Stimulated activated memory B cell treated with anti-CD40 and anti-IgM and Interleukin-4, amounts not matched to agents 10 μg/mL and 1 μg/mL and 100 μg/mL, for 72 hours (primary cell): ENCODE measurements at regions not wholly inside any gene's neighbourhood (a gene's known extent, or its start where the extent isn't known, plus 50 kb on each side); places are given as distances from the start of the nearest gene placed in this dataset.
"Not testable (repeated sequence)": the region's sequence is repeated elsewhere in the genome, so short reads cannot be mapped to it uniquely, and the experiment has no call there.

Source experiments
- ATAC-seq: fragments of 150-1000 bp; cut with Tn5 transposase; 2 replicates; pipeline ENCODE4 v1.10.0; 2021
- H3K27ac Mint-ChIP-seq: one replicate; pipeline ENCODE4 v1.8.0; 2022; ENCODE audit warnings: mild to moderate bottlenecking, mixed read lengths
- H3K27me3 Mint-ChIP-seq: one replicate; pipeline ENCODE4 v1.8.0; 2022; ENCODE audit warnings: mixed read lengths
- H3K36me3 Mint-ChIP-seq: one replicate; pipeline ENCODE4 v1.8.0; 2022; ENCODE audit warnings: mixed read lengths
- H3K4me1 Mint-ChIP-seq: one replicate; pipeline ENCODE4 v1.8.0; 2022; ENCODE audit warnings: mixed read lengths
- H3K4me3 Mint-ChIP-seq: one replicate; pipeline ENCODE4 v1.8.0; 2022; ENCODE audit warnings: mild to moderate bottlenecking, moderate library complexity, mixed read lengths
- H3K9me3 Mint-ChIP-seq: one replicate; pipeline ENCODE4 v1.8.0; 2022; ENCODE audit warnings: mixed read lengths

GRCh38 chr3:148477375-148477774, 220.3 kb upstream of the AGTR1 start:
- Mint-ChIP-seq H3K27ac (no peak overlapping the region), H3K4me1 (no peaks in the 10 kb centered on the region), H3K9me3 (no peaks in the 10 kb centered on the region), H3K36me3 (no peaks in the 10 kb centered on the region), H3K4me3 (no peak overlapping the region), H3K27me3 (no peaks in the 10 kb centered on the region)
- ATAC-seq, result no peak

GRCh38 chr3:148493631-148494030, 204.1 kb upstream of the AGTR1 start:
- Mint-ChIP-seq H3K27ac (no peak overlapping the region), H3K9me3 (peaks cover 6% of the 10 kb centered on the region), H3K4me1 (no peaks in the 10 kb centered on the region)

GRCh38 chr3:148494451-148494850, 203.3 kb upstream of the AGTR1 start:
- Mint-ChIP-seq H3K9me3 (peaks cover 4% of the 10 kb centered on the region), H3K4me3 (no peak overlapping the region), H3K36me3 (no peaks in the 10 kb centered on the region), H3K4me1 (no peaks in the 10 kb centered on the region), H3K27ac (no peak overlapping the region), H3K27me3 (no peaks in the 10 kb centered on the region)
- ATAC-seq, result no peak

More at GRCh38 chr3:148493631-148494030, 204.1 kb upstream of the AGTR1 start:
- Mint-ChIP-seq H3K27me3 (no peaks in the 10 kb centered on the region), H3K36me3 (no peaks in the 10 kb centered on the region), H3K4me3 (no peak overlapping the region)
- ATAC-seq, result no peak

GRCh38 chr3:148500881-148501280, 196.8 kb upstream of the AGTR1 start:
- Mint-ChIP-seq H3K9me3 (peaks cover 3% of the 10 kb centered on the region), H3K36me3 (no peaks in the 10 kb centered on the region), H3K4me1 (no peaks in the 10 kb centered on the region), H3K27ac (no peak overlapping the region), H3K27me3 (no peaks in the 10 kb centered on the region), H3K4me3 (no peak overlapping the region)
- no peak for ATAC-seq

GRCh38 chr3:148510116-148510515, 187.6 kb upstream of the AGTR1 start:
- Mint-ChIP-seq H3K4me3 (no peak overlapping the region), H3K27ac (no peak overlapping the region), H3K9me3 (no peaks in the 10 kb centered on the region), H3K4me1 (no peaks in the 10 kb centered on the region), H3K36me3 (no peaks in the 10 kb centered on the region), H3K27me3 (no peaks in the 10 kb centered on the region)
- ATAC-seq, result no peak

- H3K9me3 Mint-ChIP-seq, result no peaks in the 10 kb centered on the region
- H3K27ac Mint-ChIP-seq, result no peak overlapping the region
- no peaks in the 10 kb centered on the region for H3K27me3 Mint-ChIP-seq
- no peaks in the 10 kb centered on the region for H3K36me3 Mint-ChIP-seq
- H3K4me1 Mint-ChIP-seq, result no peaks in the 10 kb centered on the region
- H3K4me3 Mint-ChIP-seq, result no peak overlapping the region
- ATAC-seq, result no peak
Measured at GRCh38 chr3:148510561-148510960, 187.1 kb upstream of the AGTR1 start.

GRCh38 chr3:148512648-148513047, 185.1 kb upstream of the AGTR1 start:
- Mint-ChIP-seq H3K36me3 (no peaks in the 10 kb centered on the region), H3K27me3 (no peaks in the 10 kb centered on the region), H3K4me3 (no peak overlapping the region), H3K9me3 (no peaks in the 10 kb centered on the region), H3K4me1 (no peaks in the 10 kb centered on the region), H3K27ac (no peak overlapping the region)
- ATAC-seq, result no peak

- H3K4me1 Mint-ChIP-seq, result no peaks in the 10 kb centered on the region
Measured at GRCh38 chr3:148513096-148513543, 184.6 kb upstream of the AGTR1 start.

GRCh38 chr3:148518520-148518919, 179.2 kb upstream of the AGTR1 start:
- peaks cover 8% of the 10 kb centered on the region for H3K9me3 Mint-ChIP-seq
- no peaks in the 10 kb centered on the region for H3K36me3 Mint-ChIP-seq
- no peaks in the 10 kb centered on the region for H3K4me1 Mint-ChIP-seq
- H3K27me3 Mint-ChIP-seq, result no peaks in the 10 kb centered on the region
- no peak overlapping the region for H3K4me3 Mint-ChIP-seq
- ATAC-seq, result no peak
- no peak overlapping the region for H3K27ac Mint-ChIP-seq

More at GRCh38 chr3:148513096-148513543, 184.6 kb upstream of the AGTR1 start:
- no peak overlapping the region for H3K27ac Mint-ChIP-seq
- ATAC-seq, result no peak
- H3K9me3 Mint-ChIP-seq, result no peaks in the 10 kb centered on the region
- H3K36me3 Mint-ChIP-seq, result no peaks in the 10 kb centered on the region
- no peak overlapping the region for H3K4me3 Mint-ChIP-seq
- no peaks in the 10 kb centered on the region for H3K27me3 Mint-ChIP-seq

- not testable (repeated sequence) for H3K27ac Mint-ChIP-seq, ATAC-seq, H3K36me3 Mint-ChIP-seq, H3K27me3 Mint-ChIP-seq, H3K4me1 Mint-ChIP-seq, H3K4me3 Mint-ChIP-seq, H3K9me3 Mint-ChIP-seq
Measured at GRCh38 chr3:148525621-148526020, 172.1 kb upstream of the AGTR1 start.

- Mint-ChIP-seq H3K4me1 (no peaks in the 10 kb centered on the region), H3K36me3 (no peaks in the 10 kb centered on the region), H3K27me3 (no peaks in the 10 kb centered on the region), H3K27ac (no peak overlapping the region), H3K9me3 (peaks cover 7% of the 10 kb centered on the region), H3K4me3 (no peak overlapping the region)
- ATAC-seq, result no peak
Measured at GRCh38 chr3:148528024-148528423, 169.7 kb upstream of the AGTR1 start.

GRCh38 chr3:148531836-148532235, 165.9 kb upstream of the AGTR1 start:
- Mint-ChIP-seq H3K27me3 (no peaks in the 10 kb centered on the region), H3K27ac (no peak overlapping the region), H3K4me1 (no peaks in the 10 kb centered on the region), H3K36me3 (no peaks in the 10 kb centered on the region), H3K4me3 (no peak overlapping the region), H3K9me3 (no peaks in the 10 kb centered on the region)
- ATAC-seq, result no peak

GRCh38 chr3:148532326-148532725, 165.4 kb upstream of the AGTR1 start:
- H3K27ac Mint-ChIP-seq, result no peak overlapping the region
- no peaks in the 10 kb centered on the region for H3K9me3 Mint-ChIP-seq
- H3K36me3 Mint-ChIP-seq, result no peaks in the 10 kb centered on the region
- H3K27me3 Mint-ChIP-seq, result no peaks in the 10 kb centered on the region
- no peaks in the 10 kb centered on the region for H3K4me1 Mint-ChIP-seq
- no peak overlapping the region for H3K4me3 Mint-ChIP-seq
- no peak for ATAC-seq

- Mint-ChIP-seq H3K4me3 (no peak overlapping the region), H3K27me3 (no peaks in the 10 kb centered on the region), H3K27ac (no peak overlapping the region), H3K4me1 (no peaks in the 10 kb centered on the region), H3K36me3 (no peaks in the 10 kb centered on the region), H3K9me3 (no peaks in the 10 kb centered on the region)
- no peak for ATAC-seq
Measured at GRCh38 chr3:148532774-148533173, 164.9 kb upstream of the AGTR1 start.

GRCh38 chr3:148534089-148534988, 163.4 kb upstream of the AGTR1 start:
- Mint-ChIP-seq H3K4me1 (no peaks in the 10 kb centered on the region), H3K4me3 (no peak overlapping the region), H3K27me3 (no peaks in the 10 kb centered on the region), H3K36me3 (no peaks in the 10 kb centered on the region), H3K9me3 (no peaks in the 10 kb centered on the region), H3K27ac (no peak overlapping the region)
- ATAC-seq, result no peak

- Mint-ChIP-seq H3K27me3 (no peaks in the 10 kb centered on the region), H3K27ac (no peak overlapping the region), H3K36me3 (no peaks in the 10 kb centered on the region), H3K9me3 (no peaks in the 10 kb centered on the region), H3K4me3 (no peak overlapping the region), H3K4me1 (no peaks in the 10 kb centered on the region)
- no peak for ATAC-seq
Measured at GRCh38 chr3:148535001-148535400, 162.7 kb upstream of the AGTR1 start.
